HEK293T (cell line): ENCODE measurements at regions not wholly inside any gene's neighbourhood (a gene's known extent, or its start where the extent isn't known, plus 50 kb on each side); places are given as distances from the start of the nearest gene placed in this dataset.

Experiments used
- ARNT ChIP-seq: fragments of 450-650 bp; IDR thresholded peaks from 2 replicates; pipeline ENCODE4 v1.6.1; 2017; ENCODE audit warnings: mild to moderate bottlenecking
- BHLHE40 ChIP-seq: fragments of 450-650 bp; IDR thresholded peaks from 2 replicates; pipeline ENCODE4 v1.6.1; 2016; ENCODE audit warnings: mild to moderate bottlenecking, moderate library complexity, borderline replicate concordance
- CTBP1 ChIP-seq: fragments of 450-650 bp; IDR thresholded peaks from 2 replicates; pipeline ENCODE4 v1.6.1; 2016; ENCODE audit warnings: borderline replicate concordance
- ELF4 ChIP-seq: fragments of 450-650 bp; IDR thresholded peaks from 2 replicates; pipeline ENCODE4 v1.6.1; 2017; ENCODE audit warnings: antibody characterized with exemption
- FOXA1 ChIP-seq: fragments of 450-650 bp; IDR thresholded peaks from 2 replicates; pipeline ENCODE4 v1.6.1; 2016; ENCODE audit warnings: mild to moderate bottlenecking
- FOXK2 ChIP-seq: fragments of 450-650 bp; IDR thresholded peaks from 2 replicates; pipeline ENCODE4 v1.6.1; 2016; ENCODE audit warnings: mild to moderate bottlenecking
- FOXM1 ChIP-seq: fragments of 450-650 bp; IDR thresholded peaks from 2 replicates; pipeline ENCODE4 v1.6.1; 2017; ENCODE audit warnings: mild to moderate bottlenecking, borderline replicate concordance
- L3MBTL2 ChIP-seq: fragments of 450-650 bp; conservative IDR thresholded peaks from 2 replicates; pipeline ENCODE4 v1.6.1; 2016; ENCODE audit warnings: mild to moderate bottlenecking
- LEF1 ChIP-seq: fragments of 450-650 bp; IDR thresholded peaks from 2 replicates; pipeline ENCODE4 v1.6.1; 2017; ENCODE audit warnings: mild to moderate bottlenecking, borderline replicate concordance
- SP1 ChIP-seq: fragments of 450-650 bp; IDR thresholded peaks from 2 replicates; pipeline ENCODE4 v1.6.1; 2017
- SUZ12 ChIP-seq: fragments of 450-650 bp; IDR thresholded peaks from 2 replicates; pipeline ENCODE4 v1.6.1; 2016; ENCODE audit warnings: mild to moderate bottlenecking
- ZNF384 ChIP-seq: fragments of 450-650 bp; IDR thresholded peaks from 2 replicates; pipeline ENCODE4 v1.6.1; 2016
- TF ChIP-seq, protein P1 (sequence below): fragments of 450-650 bp; IDR thresholded peaks from 2 replicates; pipeline ENCODE4 v1.6.1; 2016

DNA sequence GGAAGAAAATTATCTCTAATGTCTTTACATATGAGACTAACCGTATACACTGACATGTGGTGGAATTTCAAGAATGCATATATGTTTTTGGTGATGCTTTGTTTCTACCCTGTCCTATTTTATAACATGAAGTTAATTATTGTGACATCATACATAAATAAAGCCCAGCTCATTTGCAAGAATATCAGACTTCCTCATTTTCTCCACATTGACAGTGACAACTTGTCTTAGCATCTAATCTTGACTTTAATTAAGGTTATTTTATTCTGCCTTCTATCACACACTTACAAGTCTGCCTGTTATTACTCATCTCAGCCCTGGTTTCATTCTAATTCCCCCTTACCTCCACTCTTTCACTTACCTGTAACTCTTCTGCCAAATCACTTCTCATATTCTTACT is 140.6 kb upstream of the STARD13 start:
- TF ChIP-seq ELF4 = no peak
- TF ChIP-seq FOXA1 = no peak
- TF ChIP-seq SP1 = no peak
- TF ChIP-seq FOXM1 = no peak
- TF ChIP-seq BHLHE40 = no peak
- TF ChIP-seq ARNT = no peak
- no peak for TF ChIP-seq ZNF384
- TF ChIP-seq FOXK2 = no peak
- no peak for TF ChIP-seq SUZ12
- TF ChIP-seq, protein P1, sequence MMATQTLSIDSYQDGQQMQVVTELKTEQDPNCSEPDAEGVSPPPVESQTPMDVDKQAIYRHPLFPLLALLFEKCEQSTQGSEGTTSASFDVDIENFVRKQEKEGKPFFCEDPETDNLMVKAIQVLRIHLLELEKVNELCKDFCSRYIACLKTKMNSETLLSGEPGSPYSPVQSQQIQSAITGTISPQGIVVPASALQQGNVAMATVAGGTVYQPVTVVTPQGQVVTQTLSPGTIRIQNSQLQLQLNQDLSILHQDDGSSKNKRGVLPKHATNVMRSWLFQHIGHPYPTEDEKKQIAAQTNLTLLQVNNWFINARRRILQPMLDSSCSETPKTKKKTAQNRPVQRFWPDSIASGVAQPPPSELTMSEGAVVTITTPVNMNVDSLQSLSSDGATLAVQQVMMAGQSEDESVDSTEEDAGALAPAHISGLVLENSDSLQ = no peak
- TF ChIP-seq L3MBTL2 = no peak
- TF ChIP-seq CTBP1 = no peak
- no peak for TF ChIP-seq LEF1
